Mucosa of descending colon (tissue), 3 donors: ENCODE measurements at regions not wholly inside any gene's neighbourhood (a gene's known extent, or its start where the extent isn't known, plus 50 kb on each side); places are given as distances from the start of the nearest gene placed in this dataset.

ENCODE experiments used
- ATAC-seq: fragments of 200-7000 bp; cut with Tn5 transposase; one replicate; pipeline ENCODE4 v1.9.1; 2020; ENCODE audit warnings: mild to moderate bottlenecking, moderate library complexity
- DNase-seq, 3 donors: peaks; one replicate each; pipeline ENCODE4 v3.0.0-alpha.2; 2020
- H3K36me3 ChIP-seq: fragments of 200-600 bp; one replicate; pipeline ENCODE4 v1.8.0; 2021; ENCODE audit warnings: low read depth, mild to moderate bottlenecking
- H3K4me1 ChIP-seq: fragments of 200-600 bp; one replicate; pipeline ENCODE4 v1.8.0; 2021; ENCODE audit warnings: low read depth, mild to moderate bottlenecking
- H3K4me3 ChIP-seq: fragments of 200-600 bp; one replicate; pipeline ENCODE4 v1.8.0; 2021; ENCODE audit warnings: mild to moderate bottlenecking
- H3K9me3 ChIP-seq: fragments of 200-600 bp; one replicate; pipeline ENCODE4 v1.8.0; 2021; ENCODE audit warnings: mild to moderate bottlenecking
- CTCF ChIP-seq: fragments of 200-600 bp; IDR thresholded peaks from one replicate; pipeline ENCODE4 v1.8.0; 2022; ENCODE audit warnings: antibody characterized with exemption, mild to moderate bottlenecking
- intact Hi-C, 2 donors: fragments of 100-400 bp; cut with DNase I in 1 of 2; cut with micrococcal nuclease in 1 of 2; formaldehyde crosslinking; loops; one replicate each; pipeline versions ENCODE4 v1.11.0 to v1.11.1; 2022; cut with DNase I, micrococcal nuclease
- donor health status: DM: no; HTN: no; CAD: no; lungs with moderate emphysema.
- donor health status: DM: no; HTN: no; CAD: no.
- donor health status: DM: no; HTN: yes; CAD: no.

- ATAC-seq (no peak), DNase-seq (no peak)
- no peaks in the 10 kb centered on the region for H3K9me3 ChIP-seq
- no peaks in the 10 kb centered on the region for H3K36me3 ChIP-seq
- TF ChIP-seq CTCF, result no peak
- no peaks in the 10 kb centered on the region for H3K4me1 ChIP-seq
- intact Hi-C loops, result no loop called here
- no peak overlapping the region for H3K4me3 ChIP-seq
These were observed 307.7 kb downstream of the LMO4 start for GRCh38 chr1:87636198-87636892.

- Histone ChIP-seq H3K4me3 (no peak overlapping the region), H3K36me3 (no peaks in the 10 kb centered on the region), H3K4me1 (no peaks in the 10 kb centered on the region), H3K9me3 (no peaks in the 10 kb centered on the region)
- TF ChIP-seq CTCF, result no peak
- ATAC-seq, result no peak
- intact Hi-C loops, result no loop called here
- DNase-seq, result no peak
These were observed 310.0 kb downstream of the LMO4 start for GRCh38 chr1:87638636-87639035.

GRCh38 chr1:87641996-87642395 lies 313.3 kb downstream of the LMO4 start:
- no peak overlapping the region for H3K4me3 ChIP-seq
- H3K4me1 ChIP-seq, result no peaks in the 10 kb centered on the region
- DNase-seq, result no peak
- TF ChIP-seq CTCF, result no peak
- no peak for ATAC-seq
- no peaks in the 10 kb centered on the region for H3K36me3 ChIP-seq
- no peaks in the 10 kb centered on the region for H3K9me3 ChIP-seq
- intact Hi-C loops, result no loop called here

GRCh38 chr1:87642581-87643221 lies 314.0 kb downstream of the LMO4 start:
- peak; percentile 44 for ATAC-seq
- Histone ChIP-seq H3K36me3 (no peaks in the 10 kb centered on the region), H3K9me3 (no peaks in the 10 kb centered on the region), H3K4me1 (no peaks in the 10 kb centered on the region), H3K4me3 (no peak overlapping the region)
- intact Hi-C loops, result no loop called here
- TF ChIP-seq CTCF, result no peak
- DNase-seq, result no peak

GRCh38 chr1:87644033-87644578 lies 315.4 kb downstream of the LMO4 start:
- no peak for TF ChIP-seq CTCF
- no peaks in the 10 kb centered on the region for H3K4me1 ChIP-seq
- ATAC-seq, result no peak
- intact Hi-C loops, result no loop called here
- DNase-seq, result no peak
- H3K4me3 ChIP-seq, result no peak overlapping the region
- no peaks in the 10 kb centered on the region for H3K36me3 ChIP-seq
- H3K9me3 ChIP-seq, result no peaks in the 10 kb centered on the region
